GM23338 (cell line): ENCODE measurements at regions not wholly inside any gene's neighbourhood (a gene's known extent, or its start where the extent isn't known, plus 50 kb on each side); places are given as distances from the start of the nearest gene placed in this dataset.

Experiments
- ATAC-seq: fragments of 200-7000 bp; cut with Tn5 transposase; 3 replicates; pipeline ENCODE4 v1.9.1; 2020
- DNase-seq: peaks from one replicate; pipeline ENCODE4 v3.0.0-alpha.2; 2015; ENCODE audit warnings: low spot score
- H2AFZ ChIP-seq: fragments of 200-600 bp; sonication (generic); 2 replicates; pipeline ENCODE4 v1.8.0; 2016; ENCODE audit warnings: antibody characterized with exemption, mild to moderate bottlenecking, moderate library complexity
- H3F3A ChIP-seq: fragments of 200-600 bp; sonication (generic); replicated peaks from 2 replicates; pipeline ENCODE4 v1.8.0; 2017; ENCODE audit warnings: antibody characterized with exemption, mixed run types, low read depth
- H3K27ac ChIP-seq: fragments of 200-600 bp; sonication (generic); 2 replicates; pipeline ENCODE4 v1.6.1; 2016; ENCODE audit warnings: low read depth
- H3K27me3 ChIP-seq: fragments of 200-600 bp; sonication (generic); 2 replicates; pipeline ENCODE4 v1.8.0; 2016; ENCODE audit warnings: mild to moderate bottlenecking, mixed run types, moderate library complexity; ENCODE audit not compliant: insufficient read depth
- H3K36me3 ChIP-seq: fragments of 200-600 bp; sonication (generic); 2 replicates; pipeline ENCODE4 v1.8.0; 2016; ENCODE audit warnings: mild to moderate bottlenecking; ENCODE audit not compliant: insufficient read depth
- H3K4me1 ChIP-seq: fragments of 200-600 bp; sonication (generic); 2 replicates; pipeline ENCODE4 v1.8.0; 2016; ENCODE audit warnings: mild to moderate bottlenecking, moderate library complexity; ENCODE audit not compliant: insufficient read depth
- H3K4me2 ChIP-seq: fragments of 200-600 bp; sonication (generic); 2 replicates; pipeline ENCODE4 v1.7.1; 2017; ENCODE audit warnings: mixed run types
- H3K4me3 ChIP-seq: fragments of 200-600 bp; sonication (generic); 2 replicates; pipeline ENCODE4 v1.6.1; 2016; ENCODE audit warnings: mixed run types
- H3K79me2 ChIP-seq: fragments of 200-600 bp; sonication (generic); replicated peaks from 2 replicates; pipeline ENCODE4 v1.8.0; 2017; ENCODE audit warnings: mild to moderate bottlenecking; ENCODE audit not compliant: insufficient read depth
- H3K9me2 ChIP-seq: fragments of 200-600 bp; sonication (generic); 2 replicates; pipeline ENCODE4 v1.8.0; 2017; ENCODE audit not compliant: insufficient read depth
- H4K20me1 ChIP-seq: fragments of 200-600 bp; sonication (generic); replicated peaks from 2 replicates; pipeline ENCODE4 v1.8.0; 2017; ENCODE audit warnings: mild to moderate bottlenecking; ENCODE audit not compliant: insufficient read depth
- H3K27ac Mint-ChIP-seq: 2 replicates; pipeline ENCODE4 v1.8.0; 2020; ENCODE audit warnings: inconsistent platforms, mild to moderate bottlenecking, moderate library complexity, mixed read lengths
- H3K27me3 Mint-ChIP-seq: 3 replicates; pipeline ENCODE4 v1.8.0; 2022; ENCODE audit warnings: low read depth, mild to moderate bottlenecking, moderate library complexity, mixed read lengths, inconsistent platforms; ENCODE audit not compliant: insufficient read depth, poor library complexity
- H3K36me3 Mint-ChIP-seq: 3 replicates; pipeline ENCODE4 v1.8.0; 2021; ENCODE audit warnings: low read depth, mild to moderate bottlenecking, inconsistent platforms, moderate library complexity, mixed read lengths
- H3K4me1 Mint-ChIP-seq: 3 replicates; pipeline ENCODE4 v1.8.0; 2020; ENCODE audit warnings: mild to moderate bottlenecking, inconsistent platforms, mixed read lengths
- H3K4me3 Mint-ChIP-seq: 3 replicates; pipeline ENCODE4 v1.8.0; 2021; ENCODE audit warnings: moderate library complexity, mild to moderate bottlenecking, inconsistent platforms, mixed read lengths
- H3K9me3 Mint-ChIP-seq: 3 replicates; pipeline ENCODE4 v1.8.0; 2020; ENCODE audit warnings: moderate library complexity, mild to moderate bottlenecking, inconsistent platforms, mixed read lengths
- CREB1 ChIP-seq: fragments of 250-450 bp; sonication (Bioruptor Pico); IDR thresholded peaks from 2 replicates; pipeline ENCODE4 v1.5.0; 2020; ENCODE audit warnings: low read depth, mild to moderate bottlenecking, moderate library complexity
- EZH2phosphoT487 ChIP-seq: fragments of 200-600 bp; sonication (generic); IDR thresholded peaks from one replicate; pipeline ENCODE4 v1.8.1; 2018; ENCODE audit warnings: antibody characterized with exemption; ENCODE audit not compliant: unreplicated experiment
- JUNB ChIP-seq: IDR thresholded peaks from one replicate; pipeline ENCODE4 v1.6.1; 2016; ENCODE audit warnings: antibody characterized with exemption; ENCODE audit not compliant: unreplicated experiment
- STAT1 ChIP-seq: IDR thresholded peaks from one replicate; pipeline ENCODE4 v1.6.1; 2016; ENCODE audit warnings: antibody characterized with exemption; ENCODE audit not compliant: unreplicated experiment
- ZNF114 ChIP-seq: fragments of 250-450 bp; sonication (Bioruptor Pico); IDR thresholded peaks from 2 replicates; pipeline ENCODE4 v1.5.0; 2020; ENCODE audit warnings: mild to moderate bottlenecking, moderate library complexity
- ZNF331 ChIP-seq: fragments of 250-450 bp; sonication (Bioruptor Pico); IDR thresholded peaks from 2 replicates; pipeline ENCODE4 v1.5.0; 2020; ENCODE audit warnings: low read depth, mild to moderate bottlenecking, moderate library complexity
- TF ChIP-seq, protein P1 (sequence below): IDR thresholded peaks from one replicate; pipeline ENCODE4 v1.6.1; 2018; ENCODE audit warnings: antibody characterized with exemption; ENCODE audit not compliant: unreplicated experiment
- TF ChIP-seq, protein P2 (sequence below): fragments of 250-450 bp; sonication (Bioruptor Pico); IDR thresholded peaks from 2 replicates; pipeline ENCODE4 v1.5.0; 2020; ENCODE audit warnings: mild to moderate bottlenecking, moderate library complexity
- TF ChIP-seq, protein P3 (sequence below), 2 experiments: fragments of 200-600 bp in 1 of 2; sonication (generic) in 1 of 2; conservative IDR thresholded peaks; 2 replicates each; pipeline versions ENCODE4 v1.5.1 to v1.6.1; 2016 to 2017; ENCODE audit warnings: antibody characterized with exemption in 2 of 2, low read depth in 2 of 2, mild to moderate bottlenecking in 2 of 2, moderate library complexity in 1 of 2
- TF ChIP-seq, protein P4 (sequence below): IDR thresholded peaks from 2 replicates; pipeline ENCODE4 v1.6.1; 2016; ENCODE audit warnings: antibody characterized with exemption

DNA sequence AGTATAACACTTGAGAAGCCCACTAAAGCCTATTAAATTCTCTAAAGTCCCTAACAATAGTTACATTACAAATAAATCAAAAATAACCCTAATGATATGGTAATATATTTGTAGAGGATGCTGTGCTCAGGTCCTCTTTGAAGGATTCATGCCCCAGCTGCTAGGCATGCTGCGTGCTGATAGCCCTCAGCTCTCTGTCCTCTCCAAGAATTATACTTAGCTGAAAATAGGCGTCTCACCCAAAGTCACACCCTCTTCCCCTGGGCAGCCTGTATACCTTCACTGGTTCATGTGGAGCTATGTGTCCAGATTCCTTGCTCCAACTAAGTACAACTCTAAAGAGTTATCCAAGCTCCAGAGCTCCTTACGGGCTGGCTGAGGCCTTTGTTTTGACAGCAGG is 312.5 kb upstream of the ZNF385D start:
- no peaks in the 10 kb centered on the region for H3K36me3 Mint-ChIP-seq

DNA sequence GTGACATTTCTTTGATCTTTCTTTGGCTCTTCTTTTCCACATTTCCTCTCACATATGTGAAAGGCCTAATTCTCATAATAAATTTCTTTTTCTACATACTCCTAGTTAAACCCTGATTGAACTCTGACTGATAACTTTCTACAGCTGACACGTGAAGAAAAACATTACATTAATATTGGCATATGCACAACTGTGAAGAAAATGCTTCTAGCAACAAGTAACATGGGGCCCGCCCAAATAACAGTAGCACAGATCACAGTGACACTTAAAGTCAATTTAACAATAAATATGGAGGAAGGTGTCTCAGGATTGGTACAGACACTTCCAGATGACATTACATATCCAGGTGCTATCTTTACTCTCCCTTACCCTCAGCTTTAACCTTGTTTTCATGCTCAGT is 317.6 kb upstream of the ZNF385D start:
- Histone ChIP-seq H4K20me1 (no peaks in the 10 kb centered on the region), H3K4me2 (no peak overlapping the region), H3K9me2 (no peaks in the 10 kb centered on the region), H3K27ac (no peak overlapping the region), H3K4me3 (no peak overlapping the region), H3K36me3 (no peaks in the 10 kb centered on the region), H2AFZ (no peak overlapping the region), H3K27me3 (no peaks in the 10 kb centered on the region), H3K4me1 (no peaks in the 10 kb centered on the region), H3F3A (no peaks in the 10 kb centered on the region), H3K79me2 (no peaks in the 10 kb centered on the region)
- ATAC-seq (no peak), DNase-seq (no peak)
- H3K4me1 Mint-ChIP-seq = no peaks in the 10 kb centered on the region
- no peaks in the 10 kb centered on the region for H3K9me3 Mint-ChIP-seq
- H3K27me3 Mint-ChIP-seq = no peaks in the 10 kb centered on the region
- no peak overlapping the region for H3K27ac Mint-ChIP-seq
- no peaks in the 10 kb centered on the region for H3K36me3 Mint-ChIP-seq
- no peak overlapping the region for H3K4me3 Mint-ChIP-seq
- TF ChIP-seq ZNF114 (CRISPR knock-in tag) (no peak), EZH2phosphoT487 (no peak), ZNF331 (CRISPR knock-in tag) (no peak), JUNB (no peak), CREB1 (CRISPR knock-in tag) (no peak)
- TF ChIP-seq, protein P1, sequence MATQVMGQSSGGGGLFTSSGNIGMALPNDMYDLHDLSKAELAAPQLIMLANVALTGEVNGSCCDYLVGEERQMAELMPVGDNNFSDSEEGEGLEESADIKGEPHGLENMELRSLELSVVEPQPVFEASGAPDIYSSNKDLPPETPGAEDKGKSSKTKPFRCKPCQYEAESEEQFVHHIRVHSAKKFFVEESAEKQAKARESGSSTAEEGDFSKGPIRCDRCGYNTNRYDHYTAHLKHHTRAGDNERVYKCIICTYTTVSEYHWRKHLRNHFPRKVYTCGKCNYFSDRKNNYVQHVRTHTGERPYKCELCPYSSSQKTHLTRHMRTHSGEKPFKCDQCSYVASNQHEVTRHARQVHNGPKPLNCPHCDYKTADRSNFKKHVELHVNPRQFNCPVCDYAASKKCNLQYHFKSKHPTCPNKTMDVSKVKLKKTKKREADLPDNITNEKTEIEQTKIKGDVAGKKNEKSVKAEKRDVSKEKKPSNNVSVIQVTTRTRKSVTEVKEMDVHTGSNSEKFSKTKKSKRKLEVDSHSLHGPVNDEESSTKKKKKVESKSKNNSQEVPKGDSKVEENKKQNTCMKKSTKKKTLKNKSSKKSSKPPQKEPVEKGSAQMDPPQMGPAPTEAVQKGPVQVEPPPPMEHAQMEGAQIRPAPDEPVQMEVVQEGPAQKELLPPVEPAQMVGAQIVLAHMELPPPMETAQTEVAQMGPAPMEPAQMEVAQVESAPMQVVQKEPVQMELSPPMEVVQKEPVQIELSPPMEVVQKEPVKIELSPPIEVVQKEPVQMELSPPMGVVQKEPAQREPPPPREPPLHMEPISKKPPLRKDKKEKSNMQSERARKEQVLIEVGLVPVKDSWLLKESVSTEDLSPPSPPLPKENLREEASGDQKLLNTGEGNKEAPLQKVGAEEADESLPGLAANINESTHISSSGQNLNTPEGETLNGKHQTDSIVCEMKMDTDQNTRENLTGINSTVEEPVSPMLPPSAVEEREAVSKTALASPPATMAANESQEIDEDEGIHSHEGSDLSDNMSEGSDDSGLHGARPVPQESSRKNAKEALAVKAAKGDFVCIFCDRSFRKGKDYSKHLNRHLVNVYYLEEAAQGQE = no peak
- TF ChIP-seq, protein P2, sequence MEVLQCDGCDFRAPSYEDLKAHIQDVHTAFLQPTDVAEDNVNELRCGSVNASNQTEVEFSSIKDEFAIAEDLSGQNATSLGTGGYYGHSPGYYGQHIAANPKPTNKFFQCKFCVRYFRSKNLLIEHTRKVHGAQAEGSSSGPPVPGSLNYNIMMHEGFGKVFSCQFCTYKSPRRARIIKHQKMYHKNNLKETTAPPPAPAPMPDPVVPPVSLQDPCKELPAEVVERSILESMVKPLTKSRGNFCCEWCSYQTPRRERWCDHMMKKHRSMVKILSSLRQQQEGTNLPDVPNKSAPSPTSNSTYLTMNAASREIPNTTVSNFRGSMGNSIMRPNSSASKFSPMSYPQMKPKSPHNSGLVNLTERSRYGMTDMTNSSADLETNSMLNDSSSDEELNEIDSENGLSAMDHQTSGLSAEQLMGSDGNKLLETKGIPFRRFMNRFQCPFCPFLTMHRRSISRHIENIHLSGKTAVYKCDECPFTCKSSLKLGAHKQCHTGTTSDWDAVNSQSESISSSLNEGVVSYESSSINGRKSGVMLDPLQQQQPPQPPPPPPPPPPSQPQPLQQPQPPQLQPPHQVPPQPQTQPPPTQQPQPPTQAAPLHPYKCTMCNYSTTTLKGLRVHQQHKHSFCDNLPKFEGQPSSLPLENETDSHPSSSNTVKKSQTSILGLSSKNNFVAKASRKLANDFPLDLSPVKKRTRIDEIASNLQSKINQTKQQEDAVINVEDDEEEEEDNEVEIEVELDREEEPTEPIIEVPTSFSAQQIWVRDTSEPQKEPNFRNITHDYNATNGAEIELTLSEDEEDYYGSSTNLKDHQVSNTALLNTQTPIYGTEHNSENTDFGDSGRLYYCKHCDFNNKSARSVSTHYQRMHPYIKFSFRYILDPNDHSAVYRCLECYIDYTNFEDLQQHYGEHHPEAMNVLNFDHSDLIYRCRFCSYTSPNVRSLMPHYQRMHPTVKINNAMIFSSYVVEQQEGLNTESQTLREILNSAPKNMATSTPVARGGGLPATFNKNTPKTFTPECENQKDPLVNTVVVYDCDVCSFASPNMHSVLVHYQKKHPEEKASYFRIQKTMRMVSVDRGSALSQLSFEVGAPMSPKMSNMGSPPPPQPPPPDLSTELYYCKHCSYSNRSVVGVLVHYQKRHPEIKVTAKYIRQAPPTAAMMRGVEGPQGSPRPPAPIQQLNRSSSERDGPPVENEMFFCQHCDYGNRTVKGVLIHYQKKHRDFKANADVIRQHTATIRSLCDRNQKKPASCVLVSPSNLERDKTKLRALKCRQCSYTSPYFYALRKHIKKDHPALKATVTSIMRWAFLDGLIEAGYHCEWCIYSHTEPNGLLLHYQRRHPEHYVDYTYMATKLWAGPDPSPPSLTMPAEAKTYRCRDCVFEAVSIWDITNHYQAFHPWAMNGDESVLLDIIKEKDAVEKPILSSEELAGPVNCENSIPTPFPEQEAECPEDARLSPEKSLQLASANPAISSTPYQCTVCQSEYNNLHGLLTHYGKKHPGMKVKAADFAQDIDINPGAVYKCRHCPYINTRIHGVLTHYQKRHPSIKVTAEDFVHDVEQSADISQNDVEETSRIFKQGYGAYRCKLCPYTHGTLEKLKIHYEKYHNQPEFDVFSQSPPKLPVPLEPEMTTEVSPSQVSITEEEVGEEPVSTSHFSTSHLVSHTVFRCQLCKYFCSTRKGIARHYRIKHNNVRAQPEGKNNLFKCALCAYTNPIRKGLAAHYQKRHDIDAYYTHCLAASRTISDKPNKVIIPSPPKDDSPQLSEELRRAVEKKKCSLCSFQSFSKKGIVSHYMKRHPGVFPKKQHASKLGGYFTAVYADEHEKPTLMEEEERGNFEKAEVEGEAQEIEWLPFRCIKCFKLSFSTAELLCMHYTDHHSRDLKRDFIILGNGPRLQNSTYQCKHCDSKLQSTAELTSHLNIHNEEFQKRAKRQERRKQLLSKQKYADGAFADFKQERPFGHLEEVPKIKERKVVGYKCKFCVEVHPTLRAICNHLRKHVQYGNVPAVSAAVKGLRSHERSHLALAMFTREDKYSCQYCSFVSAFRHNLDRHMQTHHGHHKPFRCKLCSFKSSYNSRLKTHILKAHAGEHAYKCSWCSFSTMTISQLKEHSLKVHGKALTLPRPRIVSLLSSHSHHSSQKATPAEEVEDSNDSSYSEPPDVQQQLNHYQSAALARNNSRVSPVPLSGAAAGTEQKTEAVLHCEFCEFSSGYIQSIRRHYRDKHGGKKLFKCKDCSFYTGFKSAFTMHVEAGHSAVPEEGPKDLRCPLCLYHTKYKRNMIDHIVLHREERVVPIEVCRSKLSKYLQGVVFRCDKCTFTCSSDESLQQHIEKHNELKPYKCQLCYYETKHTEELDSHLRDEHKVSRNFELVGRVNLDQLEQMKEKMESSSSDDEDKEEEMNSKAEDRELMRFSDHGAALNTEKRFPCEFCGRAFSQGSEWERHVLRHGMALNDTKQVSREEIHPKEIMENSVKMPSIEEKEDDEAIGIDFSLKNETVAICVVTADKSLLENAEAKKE = no peak
- TF ChIP-seq, protein P3, sequence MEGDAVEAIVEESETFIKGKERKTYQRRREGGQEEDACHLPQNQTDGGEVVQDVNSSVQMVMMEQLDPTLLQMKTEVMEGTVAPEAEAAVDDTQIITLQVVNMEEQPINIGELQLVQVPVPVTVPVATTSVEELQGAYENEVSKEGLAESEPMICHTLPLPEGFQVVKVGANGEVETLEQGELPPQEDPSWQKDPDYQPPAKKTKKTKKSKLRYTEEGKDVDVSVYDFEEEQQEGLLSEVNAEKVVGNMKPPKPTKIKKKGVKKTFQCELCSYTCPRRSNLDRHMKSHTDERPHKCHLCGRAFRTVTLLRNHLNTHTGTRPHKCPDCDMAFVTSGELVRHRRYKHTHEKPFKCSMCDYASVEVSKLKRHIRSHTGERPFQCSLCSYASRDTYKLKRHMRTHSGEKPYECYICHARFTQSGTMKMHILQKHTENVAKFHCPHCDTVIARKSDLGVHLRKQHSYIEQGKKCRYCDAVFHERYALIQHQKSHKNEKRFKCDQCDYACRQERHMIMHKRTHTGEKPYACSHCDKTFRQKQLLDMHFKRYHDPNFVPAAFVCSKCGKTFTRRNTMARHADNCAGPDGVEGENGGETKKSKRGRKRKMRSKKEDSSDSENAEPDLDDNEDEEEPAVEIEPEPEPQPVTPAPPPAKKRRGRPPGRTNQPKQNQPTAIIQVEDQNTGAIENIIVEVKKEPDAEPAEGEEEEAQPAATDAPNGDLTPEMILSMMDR (conservative IDR thresholded peaks at IDR 0.05; ENCODE audit: low read depth in 2 of 2) = no peak

More for the DNA sequence above, 312.5 kb upstream of the ZNF385D start:
- TF ChIP-seq EZH2phosphoT487 (no peak), STAT1 (no peak)
- TF ChIP-seq, protein P4, sequence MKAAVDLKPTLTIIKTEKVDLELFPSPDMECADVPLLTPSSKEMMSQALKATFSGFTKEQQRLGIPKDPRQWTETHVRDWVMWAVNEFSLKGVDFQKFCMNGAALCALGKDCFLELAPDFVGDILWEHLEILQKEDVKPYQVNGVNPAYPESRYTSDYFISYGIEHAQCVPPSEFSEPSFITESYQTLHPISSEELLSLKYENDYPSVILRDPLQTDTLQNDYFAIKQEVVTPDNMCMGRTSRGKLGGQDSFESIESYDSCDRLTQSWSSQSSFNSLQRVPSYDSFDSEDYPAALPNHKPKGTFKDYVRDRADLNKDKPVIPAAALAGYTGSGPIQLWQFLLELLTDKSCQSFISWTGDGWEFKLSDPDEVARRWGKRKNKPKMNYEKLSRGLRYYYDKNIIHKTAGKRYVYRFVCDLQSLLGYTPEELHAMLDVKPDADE = no peak
- no peaks in the 10 kb centered on the region for H4K20me1 ChIP-seq
- H3K27ac ChIP-seq = no peak overlapping the region
- no peaks in the 10 kb centered on the region for H3K9me2 ChIP-seq
- H3K9me3 Mint-ChIP-seq = no peaks in the 10 kb centered on the region
- H3K27me3 Mint-ChIP-seq = peaks cover 3% of the 10 kb centered on the region
- no peaks in the 10 kb centered on the region for H3K4me1 Mint-ChIP-seq
- H3K4me3 Mint-ChIP-seq = no peak overlapping the region
- H3K4me1 ChIP-seq = no peaks in the 10 kb centered on the region
- ATAC-seq (no peak), DNase-seq (no peak)
- H3F3A ChIP-seq = no peaks in the 10 kb centered on the region
- no peak overlapping the region for H2AFZ ChIP-seq
- no peaks in the 10 kb centered on the region for H3K36me3 ChIP-seq
- H3K4me2 ChIP-seq = no peak overlapping the region
- H3K4me3 ChIP-seq = no peak overlapping the region
- no peak overlapping the region; the same call in 1 of the 2 replicates for H3K27ac Mint-ChIP-seq
- no peaks in the 10 kb centered on the region for H3K79me2 ChIP-seq
- no peaks in the 10 kb centered on the region for H3K27me3 ChIP-seq
